ENCODE measurements at regions not wholly inside any gene's neighbourhood (a gene's known extent, or its start where the extent isn't known, plus 50 kb on each side); places are given as distances from the start of the nearest gene placed in this dataset.

DNA sequence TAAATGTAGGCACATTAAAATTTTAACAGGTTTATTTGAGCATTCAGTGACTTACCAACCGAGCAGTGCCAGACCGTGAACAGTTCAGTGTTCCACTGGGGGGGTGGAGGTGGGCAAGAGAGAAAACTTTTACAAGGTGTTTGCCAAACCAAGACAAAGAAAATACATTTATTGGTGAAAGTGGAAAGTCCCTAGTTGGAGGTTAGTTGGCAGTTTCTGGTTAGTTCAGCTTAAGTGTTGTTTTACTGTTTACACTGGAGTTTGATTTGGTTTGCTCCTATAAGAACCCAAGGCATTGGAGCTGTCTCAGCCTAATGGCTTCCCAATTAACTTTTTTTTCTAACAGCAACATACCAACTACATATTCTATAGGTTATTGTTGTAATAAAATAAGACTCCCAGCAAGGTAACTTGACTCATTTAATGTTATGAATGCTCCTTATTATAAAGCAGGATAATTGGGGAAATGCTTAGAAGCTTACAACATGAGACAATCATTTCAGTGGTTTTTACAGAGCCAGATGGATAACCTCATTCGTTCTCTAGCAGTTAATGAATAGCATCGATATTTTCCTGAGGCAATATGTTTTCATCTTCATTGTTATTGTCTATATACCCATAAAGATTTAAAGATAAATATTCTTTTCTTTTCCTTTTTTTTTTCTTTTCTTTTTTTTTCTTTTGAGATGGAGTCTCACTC is 115.8 kb downstream of the ETNK1 start:
- no peaks in the 10 kb centered on the region for H3K27me3 ChIP-seq (replicated peaks; ENCODE audit: control insufficient read depth, insufficient read depth, low read length)
- H3K36me3 ChIP-seq (ENCODE audit: control insufficient read depth, insufficient read depth, low read length) = no peaks in the 10 kb centered on the region
- TF ChIP-seq, protein P1, sequence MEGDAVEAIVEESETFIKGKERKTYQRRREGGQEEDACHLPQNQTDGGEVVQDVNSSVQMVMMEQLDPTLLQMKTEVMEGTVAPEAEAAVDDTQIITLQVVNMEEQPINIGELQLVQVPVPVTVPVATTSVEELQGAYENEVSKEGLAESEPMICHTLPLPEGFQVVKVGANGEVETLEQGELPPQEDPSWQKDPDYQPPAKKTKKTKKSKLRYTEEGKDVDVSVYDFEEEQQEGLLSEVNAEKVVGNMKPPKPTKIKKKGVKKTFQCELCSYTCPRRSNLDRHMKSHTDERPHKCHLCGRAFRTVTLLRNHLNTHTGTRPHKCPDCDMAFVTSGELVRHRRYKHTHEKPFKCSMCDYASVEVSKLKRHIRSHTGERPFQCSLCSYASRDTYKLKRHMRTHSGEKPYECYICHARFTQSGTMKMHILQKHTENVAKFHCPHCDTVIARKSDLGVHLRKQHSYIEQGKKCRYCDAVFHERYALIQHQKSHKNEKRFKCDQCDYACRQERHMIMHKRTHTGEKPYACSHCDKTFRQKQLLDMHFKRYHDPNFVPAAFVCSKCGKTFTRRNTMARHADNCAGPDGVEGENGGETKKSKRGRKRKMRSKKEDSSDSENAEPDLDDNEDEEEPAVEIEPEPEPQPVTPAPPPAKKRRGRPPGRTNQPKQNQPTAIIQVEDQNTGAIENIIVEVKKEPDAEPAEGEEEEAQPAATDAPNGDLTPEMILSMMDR (IDR thresholded peaks at IDR 0.05; ENCODE audit: insufficient read depth, low read length, poor library complexity, severe bottlenecking) = no peak
- no peak for DNase-seq (ENCODE audit: extremely low read depth, insufficient read length)
- no peak overlapping the region for H3K4me3 ChIP-seq (replicated peaks; ENCODE audit: low read depth, low read length)

DNA sequence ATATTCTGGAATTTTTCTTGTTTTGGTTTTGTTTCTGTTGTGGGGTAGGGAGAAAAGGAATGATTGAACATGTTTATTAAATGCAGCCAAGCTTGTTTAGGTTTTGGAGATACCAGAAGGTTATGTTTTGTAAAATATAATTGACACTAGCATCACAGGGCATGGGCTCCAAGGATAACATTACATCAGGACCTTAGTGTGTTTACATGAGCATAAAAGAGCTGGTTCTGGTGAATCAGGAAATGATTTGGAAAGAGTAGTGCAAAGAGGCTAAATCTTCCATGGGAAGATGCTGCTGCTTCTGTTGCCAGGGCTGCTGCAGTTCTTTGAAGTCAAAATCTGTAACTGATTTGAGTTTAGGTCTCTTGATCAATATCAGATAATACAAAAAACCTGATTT is 118.7 kb downstream of the ETNK1 start:
- H3K36me3 ChIP-seq (ENCODE audit: control insufficient read depth, insufficient read depth, low read length) = no peaks in the 10 kb centered on the region
- H3K27me3 ChIP-seq (replicated peaks; ENCODE audit: control insufficient read depth, insufficient read depth, low read length) = no peaks in the 10 kb centered on the region
- H3K4me3 ChIP-seq (replicated peaks; ENCODE audit: low read depth, low read length) = no peak overlapping the region
- DNase-seq (ENCODE audit: extremely low read depth, insufficient read length) = no peak
- TF ChIP-seq, protein P1 (IDR thresholded peaks at IDR 0.05; ENCODE audit: insufficient read depth, low read length, poor library complexity, severe bottlenecking) = no peak

- Histone ChIP-seq H3K4me3 (replicated peaks; ENCODE audit: low read depth, low read length) (no peak overlapping the region), H3K27me3 (replicated peaks; ENCODE audit: control insufficient read depth, insufficient read depth, low read length) (no peaks in the 10 kb centered on the region), H3K36me3 (ENCODE audit: control insufficient read depth, insufficient read depth, low read length) (no peaks in the 10 kb centered on the region)
- DNase-seq (ENCODE audit: extremely low read depth, insufficient read length) = no peak
- TF ChIP-seq, protein P1 (IDR thresholded peaks at IDR 0.05; ENCODE audit: insufficient read depth, low read length, poor library complexity, severe bottlenecking) = no peak
Observed at GRCh38 chr12:22744197-22744596, 119.2 kb downstream of the ETNK1 start.

DNA sequence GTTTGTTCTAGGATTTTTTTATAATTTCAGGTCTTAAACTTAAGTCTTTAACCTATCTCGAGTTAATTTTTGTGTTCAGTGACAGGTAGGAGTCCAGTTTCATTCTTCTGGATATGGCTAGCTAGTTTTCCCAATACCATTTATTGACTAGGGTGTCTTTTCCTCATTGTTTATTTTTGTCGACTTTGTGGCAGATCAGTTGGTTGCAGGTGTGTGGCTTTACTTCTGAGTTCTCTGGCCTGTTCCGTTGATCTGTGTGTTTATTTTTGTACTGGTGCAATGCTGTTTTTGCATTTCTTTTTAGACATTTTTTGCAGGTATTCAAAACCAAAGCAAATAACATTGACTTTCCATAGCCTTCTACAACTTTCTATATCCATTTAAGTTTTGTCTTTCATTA is 121.7 kb downstream of the ETNK1 start:
- no peak overlapping the region for H3K4me3 ChIP-seq (replicated peaks; ENCODE audit: low read depth, low read length)
- H3K27me3 ChIP-seq (replicated peaks; ENCODE audit: control insufficient read depth, insufficient read depth, low read length) = no peaks in the 10 kb centered on the region
- DNase-seq (ENCODE audit: extremely low read depth, insufficient read length) = no peak
- H3K36me3 ChIP-seq (ENCODE audit: control insufficient read depth, insufficient read depth, low read length) = no peaks in the 10 kb centered on the region
- TF ChIP-seq, protein P1 (IDR thresholded peaks at IDR 0.05; ENCODE audit: insufficient read depth, low read length, poor library complexity, severe bottlenecking) = no peak

- H3K4me3 ChIP-seq (replicated peaks; ENCODE audit: low read depth, low read length) = no peak overlapping the region
- no peak for DNase-seq (ENCODE audit: extremely low read depth, insufficient read length)
- H3K27me3 ChIP-seq (replicated peaks; ENCODE audit: control insufficient read depth, insufficient read depth, low read length) = no peaks in the 10 kb centered on the region; the same call in 1 of the 2 replicates
- TF ChIP-seq, protein P1 (IDR thresholded peaks at IDR 0.05; ENCODE audit: insufficient read depth, low read length, poor library complexity, severe bottlenecking) = no peak
- H3K36me3 ChIP-seq (ENCODE audit: control insufficient read depth, insufficient read depth, low read length) = no peaks in the 10 kb centered on the region
Observed at GRCh38 chr12:22755629-22756028, 130.7 kb downstream of the ETNK1 start.
